IMR-90 (cell line): ENCODE measurements at regions not wholly inside any gene's neighbourhood (a gene's known extent, or its start where the extent isn't known, plus 50 kb on each side); places are given as distances from the start of the nearest gene placed in this dataset.

Source experiments
- CTCF ChIP-seq: conservative IDR thresholded peaks from 2 replicates; pipeline ENCODE4 v1.5.1; 2012; ENCODE audit warnings: mild to moderate bottlenecking, low read depth, low read length, improper control_type of control experiment
- POLR2A ChIP-seq: IDR thresholded peaks from 2 replicates; pipeline ENCODE4 v1.6.1; 2012; ENCODE audit warnings: mild to moderate bottlenecking, low read depth, low read length

GRCh38 chr2:103902347-103902746, 951.6 kb upstream of the POU3F3 start:
- TF ChIP-seq CTCF (no peak), POLR2A (no peak)
